PC-9 (cell line): ENCODE measurements at regions not wholly inside any gene's neighbourhood (a gene's known extent, or its start where the extent isn't known, plus 50 kb on each side); places are given as distances from the start of the nearest gene placed in this dataset.

ENCODE experiments used
- BruUV-seq: library from RNA; stranded (reverse); fragments of 400-500 nt; replicated peaks from 2 replicates; lab custom pipeline; 2021; lab: Mats Ljungman, UMichigan
- CTCF ChIA-PET: fragments of 300-600 bp; sonication (Branson Sonifier 250); formaldehyde crosslinking; loops from one replicate; lab custom pipeline; 2022; ENCODE audit warnings: antibody characterized with exemption; lab: Charles Lee
- POLR2A ChIA-PET: fragments of 300-600 bp; sonication (Branson Sonifier 250); formaldehyde crosslinking; loops from one replicate; lab custom pipeline; 2022; ENCODE audit warnings: antibody characterized with exemption; ENCODE audit not compliant: unreplicated experiment; lab: Charles Lee
- DNase-seq, 2 experiments: peaks; one replicate each; pipeline versions ENCODE4 v3.0.0 to v3.0.0-alpha.2; 2015 to 2022; ENCODE audit warnings: mixed read lengths in 1 of 2
- H2AFZ ChIP-seq: fragments of 200-600 bp; sonication (generic); 2 replicates; pipeline ENCODE4 v1.8.1; 2017; ENCODE audit warnings: antibody characterized with exemption
- H3F3A ChIP-seq: fragments of 200-600 bp; sonication (generic); 2 replicates; pipeline ENCODE4 v1.8.1; 2017; ENCODE audit warnings: antibody characterized with exemption, mild to moderate bottlenecking, low read depth; ENCODE audit not compliant: insufficient read depth
- H3K27ac ChIP-seq: fragments of 200-600 bp; sonication (generic); 2 replicates; pipeline ENCODE4 v1.6.1; 2016; ENCODE audit warnings: mixed run types
- H3K27me3 ChIP-seq: fragments of 200-600 bp; sonication (generic); 2 replicates; pipeline ENCODE4 v1.6.1; 2016; ENCODE audit warnings: low read depth, mixed run types; ENCODE audit not compliant: insufficient read depth
- H3K36me3 ChIP-seq: fragments of 200-600 bp; sonication (generic); 2 replicates; pipeline ENCODE4 v1.6.1; 2016; ENCODE audit warnings: low read depth, mixed run types
- H3K4me1 ChIP-seq: fragments of 200-600 bp; sonication (generic); replicated peaks from 2 replicates; pipeline ENCODE4 v1.6.1; 2016; ENCODE audit warnings: mixed run types; ENCODE audit not compliant: insufficient read depth
- H3K4me2 ChIP-seq: fragments of 200-600 bp; sonication (generic); 2 replicates; pipeline ENCODE4 v1.6.1; 2017; ENCODE audit warnings: mixed run types
- H3K4me3 ChIP-seq: fragments of 200-600 bp; sonication (generic); 2 replicates; pipeline ENCODE4 v1.6.1; 2016; ENCODE audit warnings: mixed run types
- H3K79me2 ChIP-seq: fragments of 200-600 bp; sonication (generic); 2 replicates; pipeline ENCODE4 v1.6.1; 2017; ENCODE audit warnings: low read depth, mixed run types
- H3K9me2 ChIP-seq: fragments of 200-600 bp; sonication (generic); 2 replicates; pipeline ENCODE4 v1.8.1; 2017; ENCODE audit warnings: mild to moderate bottlenecking; ENCODE audit not compliant: insufficient read depth
- H3K9me3 ChIP-seq: fragments of 200-600 bp; sonication (generic); 2 replicates; pipeline ENCODE4 v1.8.1; 2016; ENCODE audit warnings: low read depth; ENCODE audit not compliant: insufficient read depth
- H4K20me1 ChIP-seq: fragments of 200-600 bp; sonication (generic); 2 replicates; pipeline ENCODE4 v1.8.1; 2017; ENCODE audit not compliant: insufficient read depth
- CTCF ChIP-seq: fragments of 200-600 bp; sonication (generic); conservative IDR thresholded peaks from 2 replicates; pipeline ENCODE4 v1.6.1; 2017; ENCODE audit warnings: mixed run types, antibody characterized with exemption, mild to moderate bottlenecking, moderate library complexity
- EZH2 ChIP-seq: fragments of 200-600 bp; sonication (generic); IDR thresholded peaks from 2 replicates; pipeline ENCODE4 v1.8.0; 2017; ENCODE audit warnings: antibody characterized with exemption, low read depth
- intact Hi-C: fragments of 100-400 bp; cut with micrococcal nuclease; formaldehyde crosslinking; loops from one replicate; pipeline ENCODE4 v1.10.0; 2022; ENCODE audit not compliant: unreplicated experiment

- POLR2A ChIA-PET = interaction anchor here (0.6 kb wide), 2 partner anchors 23 to 41 kb away, joined by 4 to 6 read pairs; no protein-coding TSS in a partner anchor
- Histone ChIP-seq H3K9me2 (no peaks in the 10 kb centered on the region), H3K4me3 (no peak overlapping the region), H4K20me1 (no peaks in the 10 kb centered on the region), H3K79me2 (no peaks in the 10 kb centered on the region), H2AFZ (no peak overlapping the region), H3K27ac (peak overlapping the region; percentile 10), H3K36me3 (peaks cover 28% of the 10 kb centered on the region), H3F3A (peaks cover 43% of the 10 kb centered on the region), H3K4me1 (peaks cover 17% of the 10 kb centered on the region), H3K27me3 (no peaks in the 10 kb centered on the region), H3K9me3 (peaks cover 24% of the 10 kb centered on the region), H3K4me2 (no peak overlapping the region)
- intact Hi-C loops = no loop called here
- TF ChIP-seq EZH2 = no peak
- no peak for TF ChIP-seq CTCF
- BruUV-seq = no TSS peak
- CTCF ChIA-PET = no interaction called here
- no peak for DNase-seq
These were observed 73.3 kb upstream of the IRF2BP2 start for GRCh38 chr1:234683127-234683860.

GRCh38 chr1:234681990-234682389, 72.0 kb upstream of the IRF2BP2 start:
- ChIA-PET CTCF (no interaction called here), POLR2A (no interaction called here)
- Histone ChIP-seq H3K36me3 (peaks cover 33% of the 10 kb centered on the region), H3F3A (peaks cover 38% of the 10 kb centered on the region), H3K27ac (no peak overlapping the region), H3K4me2 (no peak overlapping the region), H3K79me2 (0 out of 2 replicates have a peak, but pooled peaks cover 4% of the 10 kb centered on the region), H3K4me1 (peaks cover 28% of the 10 kb centered on the region), H4K20me1 (no peaks in the 10 kb centered on the region), H3K27me3 (no peaks in the 10 kb centered on the region), H2AFZ (no peak overlapping the region), H3K4me3 (no peak overlapping the region), H3K9me3 (peaks cover 22% of the 10 kb centered on the region), H3K9me2 (no peaks in the 10 kb centered on the region)
- BruUV-seq = no TSS peak
- TF ChIP-seq CTCF (no peak), EZH2 (no peak)
- no peak for DNase-seq
- intact Hi-C loops = no loop called here

GRCh38 chr1:234681065-234681464, 71.1 kb upstream of the IRF2BP2 start:
- peaks cover 31% of the 10 kb centered on the region for H3F3A ChIP-seq
- H3K27ac ChIP-seq = no peak overlapping the region
- H2AFZ ChIP-seq = no peak overlapping the region
- H3K4me1 ChIP-seq = peaks cover 28% of the 10 kb centered on the region
- no peaks in the 10 kb centered on the region for H3K27me3 ChIP-seq
- no peaks in the 10 kb centered on the region for H4K20me1 ChIP-seq
- intact Hi-C loops = no loop called here
- no peak overlapping the region for H3K4me2 ChIP-seq
- ChIA-PET CTCF (no interaction called here), POLR2A (no interaction called here)
- peaks cover 14% of the 10 kb centered on the region; the same call in 1 of the 2 replicates for H3K9me3 ChIP-seq
- DNase-seq = no peak
- H3K9me2 ChIP-seq = no peaks in the 10 kb centered on the region
- TF ChIP-seq CTCF = no peak
- no peak for TF ChIP-seq EZH2
- H3K36me3 ChIP-seq = peaks cover 31% of the 10 kb centered on the region
- H3K4me3 ChIP-seq = no peak overlapping the region
- 0 out of 2 replicates have a peak, but pooled peaks cover 4% of the 10 kb centered on the region for H3K79me2 ChIP-seq
- BruUV-seq = no TSS peak
